Activated CD4-positive, CD25-positive, alpha-beta regulatory T cell treated with anti-CD3 and anti-CD28 coated beads, Interleukin-2, amount 50 U/mL, for 24 hours (primary cell): ENCODE measurements at regions not wholly inside any gene's neighbourhood (a gene's known extent, or its start where the extent isn't known, plus 50 kb on each side); places are given as distances from the start of the nearest gene placed in this dataset.
"Not testable (repeated sequence)": the region's sequence is repeated elsewhere in the genome, so short reads cannot be mapped to it uniquely, and the experiment has no call there.

Experiments
- ATAC-seq, 2 donors: fragments of 150-1000 bp; cut with Tn5 transposase; one replicate each; pipeline ENCODE4 v1.10.0; 2021; ENCODE audit warnings: mild to moderate bottlenecking in 1 of 2, moderate library complexity in 1 of 2

DNA sequence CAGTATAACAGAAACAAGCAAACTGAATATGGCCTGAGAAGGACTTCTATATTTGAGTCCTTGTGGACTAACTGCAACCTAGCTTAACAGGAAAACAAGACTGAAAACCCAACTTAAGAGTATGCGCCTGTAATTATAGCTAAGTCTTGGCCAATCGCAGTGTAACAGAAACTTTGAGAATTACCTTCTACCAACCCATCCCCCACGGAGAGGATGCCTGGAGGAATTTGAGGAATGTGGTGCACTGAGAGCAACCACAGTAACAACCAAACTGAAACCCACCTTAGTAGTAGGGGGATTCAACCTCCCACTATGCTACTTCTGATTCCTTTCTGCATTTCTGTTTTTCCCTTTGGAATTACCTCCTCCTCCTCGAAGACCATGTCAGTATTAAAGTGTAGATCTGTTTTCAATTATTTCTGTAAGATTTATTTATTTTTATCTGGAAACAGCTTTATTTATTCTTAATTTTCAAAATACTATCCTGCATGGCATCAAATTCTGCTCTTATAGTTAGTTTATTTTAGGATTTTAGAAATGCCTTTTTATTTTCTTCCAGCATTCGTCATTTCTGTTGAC lies 393.6 kb downstream of the KCNA4 start:
- ATAC-seq, result no peak

GRCh38 chr11:29616611-29617010 lies 400.2 kb downstream of the KCNA4 start:
- no peak for ATAC-seq

DNA sequence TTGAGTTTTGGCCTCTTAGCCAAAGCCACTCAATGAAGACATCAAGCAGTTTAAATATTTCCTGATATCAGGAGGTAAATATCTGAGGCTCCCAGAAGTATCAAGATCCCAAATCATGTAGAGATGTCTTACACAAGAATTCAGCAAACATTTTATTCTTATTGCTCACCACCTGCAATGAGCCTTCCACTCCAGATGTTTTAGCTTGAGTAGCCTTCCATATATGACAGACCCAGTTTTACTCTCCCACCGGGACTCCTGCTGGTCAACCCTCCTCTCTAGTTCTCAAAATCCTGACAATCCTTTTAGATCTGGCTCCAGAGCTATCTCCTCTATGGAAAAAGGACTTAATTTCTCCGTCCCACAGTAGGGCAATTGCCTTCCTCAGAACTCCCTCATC lies 404.4 kb downstream of the KCNA4 start:
- no peak for ATAC-seq

DNA sequence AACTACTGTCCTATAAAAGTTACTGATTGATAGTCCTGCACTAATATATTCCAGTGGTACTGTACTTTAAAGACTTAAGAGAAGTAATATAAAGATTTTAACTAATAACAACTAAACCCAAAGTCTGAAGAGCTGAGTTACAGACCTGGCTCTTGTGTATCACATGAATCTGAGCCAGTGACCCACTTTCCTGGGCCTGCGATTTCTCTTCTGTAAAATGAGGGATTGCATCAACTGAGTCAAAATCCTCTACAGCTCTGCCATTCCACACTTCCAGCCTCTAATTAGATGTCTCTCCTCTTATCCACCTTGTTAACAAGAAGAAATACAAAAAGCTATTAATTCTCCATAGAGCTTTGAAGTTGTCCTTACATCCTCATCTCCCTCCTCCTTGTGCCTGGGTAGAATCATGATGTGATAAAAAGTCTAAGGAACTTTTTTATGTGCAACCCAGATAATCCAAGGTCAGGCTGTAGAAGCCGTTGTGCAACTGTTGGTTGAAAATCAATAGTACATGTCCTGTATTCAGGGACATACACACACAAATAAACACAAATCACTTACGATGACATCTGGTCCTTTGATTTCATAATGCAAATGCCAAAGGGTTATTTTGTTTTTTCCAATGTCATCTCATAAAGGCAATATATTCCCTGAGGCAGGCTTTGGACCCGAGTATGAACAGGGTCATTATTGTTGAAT lies 410.3 kb downstream of the KCNA4 start:
- ATAC-seq, result no peak

- not testable (repeated sequence) for ATAC-seq
These were observed 416.7 kb downstream of the KCNA4 start for GRCh38 chr11:29600151-29600575.

GRCh38 chr11:29584342-29584741 lies 432.5 kb downstream of the KCNA4 start:
- no peak for ATAC-seq

- ATAC-seq, result no peak
These were observed 438.0 kb downstream of the KCNA4 start for GRCh38 chr11:29578806-29579205.

- no peak for ATAC-seq
These were observed 452.3 kb downstream of the KCNA4 start for GRCh38 chr11:29564486-29564885.

DNA sequence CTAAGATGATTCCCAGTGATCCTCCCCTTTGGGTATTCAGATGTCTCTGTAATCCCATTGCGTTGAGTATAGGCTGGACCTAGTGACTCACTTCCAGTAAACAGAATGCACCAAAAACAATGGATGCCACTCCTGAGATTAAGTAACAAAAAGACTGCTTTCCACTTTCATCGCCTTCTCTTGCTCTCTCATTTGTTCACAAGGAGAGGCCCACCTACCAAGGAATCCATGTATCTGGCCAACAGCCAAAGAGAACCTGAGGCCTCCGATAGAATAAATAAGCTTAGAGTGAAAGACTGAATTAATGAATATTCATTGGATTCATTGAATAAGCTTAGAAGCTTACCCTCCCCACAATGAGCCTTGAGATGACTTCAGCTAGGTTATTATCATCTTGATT lies 454.6 kb downstream of the KCNA4 start:
- no peak for ATAC-seq

DNA sequence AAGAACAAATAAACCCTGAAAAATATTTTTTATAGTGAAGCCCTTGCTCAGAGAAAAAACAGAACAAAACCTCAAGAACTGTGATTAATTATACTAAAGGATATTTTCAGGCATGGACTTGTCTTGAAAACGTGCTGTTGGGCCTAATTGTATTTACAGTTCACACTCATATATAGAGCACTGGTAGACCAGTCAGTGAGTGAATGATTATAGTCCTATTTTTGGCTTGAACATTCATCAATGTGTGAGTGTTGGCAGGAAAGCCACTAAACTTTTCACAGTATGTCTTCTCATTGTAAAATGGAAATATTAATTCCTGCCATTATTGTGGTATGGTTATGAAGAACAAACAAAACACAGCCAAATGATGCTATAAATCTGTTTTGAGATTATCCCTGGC lies 462.8 kb downstream of the KCNA4 start:
- ATAC-seq, result no peak

DNA sequence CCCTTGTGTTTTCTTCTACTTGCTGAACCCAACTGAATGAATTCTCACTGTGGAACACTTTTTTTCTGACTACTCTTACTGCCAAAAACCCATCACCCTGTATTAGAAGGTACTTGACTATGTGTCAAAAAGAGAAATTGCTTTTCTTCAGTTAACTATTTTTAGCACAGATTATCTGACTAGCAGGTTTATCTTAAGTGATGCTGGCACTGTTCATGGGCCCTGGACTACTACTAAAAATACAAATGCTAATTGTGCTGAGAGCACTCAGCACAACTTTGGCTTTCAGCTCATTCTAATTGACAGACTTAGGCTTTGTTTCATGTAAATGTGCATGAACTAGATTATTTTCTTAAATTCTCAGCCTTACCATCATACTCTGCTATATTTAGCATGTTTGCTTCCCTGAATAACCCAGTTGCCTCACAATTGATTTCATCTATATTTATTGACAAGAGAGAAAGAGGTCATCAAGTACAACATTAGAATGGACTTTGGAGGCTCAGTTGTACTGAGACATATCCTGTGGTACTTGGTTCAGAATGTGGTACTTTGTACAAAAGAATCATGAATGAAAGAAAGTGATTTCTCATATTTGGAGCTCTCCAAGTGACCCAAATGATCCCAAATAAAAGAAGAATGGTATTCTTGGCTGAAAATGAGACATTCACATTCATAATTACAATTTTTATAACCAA lies 478.3 kb downstream of the KCNA4 start:
- no peak for ATAC-seq

GRCh38 chr11:29534836-29535235 lies 482.0 kb downstream of the KCNA4 start:
- no peak for ATAC-seq

DNA sequence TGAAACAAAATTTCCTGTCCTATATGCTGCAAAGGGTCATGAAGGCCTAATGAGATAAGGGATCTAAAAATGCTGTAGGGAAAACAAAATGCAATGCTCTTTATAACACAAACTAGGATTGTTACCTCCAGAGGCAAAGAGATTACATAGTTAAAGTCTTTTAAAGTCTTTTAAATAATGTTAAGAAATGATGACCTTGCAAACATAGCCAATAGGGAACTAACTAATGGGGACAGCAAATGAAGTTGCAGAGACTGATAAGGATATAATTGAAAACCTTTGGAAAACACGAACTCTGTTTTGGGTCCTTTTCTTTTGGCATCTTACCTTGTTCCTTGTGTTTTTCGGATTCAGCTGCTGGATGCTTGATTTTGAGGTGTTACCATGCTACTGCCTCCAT lies 485.9 kb downstream of the KCNA4 start:
- no peak for ATAC-seq

GRCh38 chr11:29527391-29527936 lies 489.4 kb downstream of the KCNA4 start:
- no peak for ATAC-seq

DNA sequence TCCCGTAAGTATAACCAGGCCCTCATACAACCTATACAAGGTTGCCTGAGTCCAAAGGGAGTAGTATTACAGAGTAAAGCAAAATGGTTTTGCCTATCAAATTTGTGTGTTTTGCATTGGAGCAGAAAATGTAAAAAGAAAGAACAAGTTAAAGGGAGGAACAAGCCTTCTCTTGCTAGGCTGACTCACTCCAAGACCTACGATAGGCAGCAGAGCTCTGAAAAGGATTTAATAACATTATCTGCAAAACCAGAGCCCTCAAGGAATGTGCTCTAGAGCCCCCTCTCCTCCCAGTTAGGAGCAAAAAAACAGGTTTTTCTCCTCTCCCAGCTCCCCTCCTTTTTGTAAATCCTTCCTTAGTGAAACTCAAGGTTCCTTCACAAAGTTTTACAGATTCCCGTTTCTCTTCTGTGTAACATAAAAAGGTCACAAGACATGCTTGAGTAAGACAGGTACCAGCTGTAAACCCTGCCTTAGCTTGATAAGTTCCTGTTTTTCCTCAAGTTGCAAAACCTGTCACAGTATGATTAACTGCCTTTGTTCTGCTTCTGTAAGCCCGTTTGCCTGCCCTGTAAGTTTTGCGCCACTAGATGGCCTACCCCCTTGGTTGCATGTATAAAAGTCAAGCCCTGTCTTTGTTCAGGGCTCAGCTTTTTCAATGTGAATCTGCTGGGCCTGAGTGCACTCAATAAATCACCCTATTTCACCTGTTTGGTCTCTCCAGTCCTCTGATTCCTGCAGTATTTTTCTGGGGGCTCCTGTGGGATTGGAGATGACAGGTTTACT lies 498.2 kb downstream of the KCNA4 start:
- ATAC-seq, result no peak

DNA sequence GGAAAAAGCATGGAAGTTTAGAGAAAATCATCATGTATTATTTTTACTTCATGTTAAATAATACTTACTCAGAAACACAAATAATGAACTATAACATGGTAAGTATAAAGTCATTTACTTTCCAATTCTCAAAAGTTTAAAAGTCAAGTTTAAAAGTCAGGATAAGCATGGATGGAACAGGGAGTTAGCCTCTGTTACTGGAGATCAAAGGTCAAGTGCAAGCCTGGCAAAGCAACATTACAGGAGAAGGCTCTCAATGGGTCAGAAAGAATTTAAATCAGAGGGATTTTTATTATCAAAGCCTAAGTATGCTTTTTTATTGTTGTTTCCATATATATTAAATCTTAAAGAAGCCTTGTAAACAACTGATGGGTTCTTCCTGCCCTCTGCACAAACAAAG lies 505.4 kb downstream of the KCNA4 start:
- no peak for ATAC-seq

DNA sequence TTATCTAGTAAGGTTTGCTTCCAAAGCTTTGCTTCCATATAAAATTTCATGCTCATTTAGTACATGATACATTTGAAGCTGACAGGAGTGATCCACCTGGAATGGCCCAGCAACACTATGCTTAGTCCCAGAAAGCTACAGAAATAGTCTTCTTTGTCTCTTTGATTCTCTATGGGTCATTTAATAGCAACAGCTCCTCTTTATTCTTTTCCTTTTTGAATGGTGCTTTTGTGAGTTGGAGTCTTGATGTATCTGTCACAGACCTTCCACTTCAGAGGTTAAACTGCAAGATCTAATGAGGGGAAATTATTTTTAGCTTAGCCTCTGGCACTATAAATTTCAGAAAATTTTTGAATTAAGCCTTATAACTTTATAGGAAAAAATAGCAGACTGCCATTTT lies 509.5 kb downstream of the KCNA4 start:
- no peak for ATAC-seq

DNA sequence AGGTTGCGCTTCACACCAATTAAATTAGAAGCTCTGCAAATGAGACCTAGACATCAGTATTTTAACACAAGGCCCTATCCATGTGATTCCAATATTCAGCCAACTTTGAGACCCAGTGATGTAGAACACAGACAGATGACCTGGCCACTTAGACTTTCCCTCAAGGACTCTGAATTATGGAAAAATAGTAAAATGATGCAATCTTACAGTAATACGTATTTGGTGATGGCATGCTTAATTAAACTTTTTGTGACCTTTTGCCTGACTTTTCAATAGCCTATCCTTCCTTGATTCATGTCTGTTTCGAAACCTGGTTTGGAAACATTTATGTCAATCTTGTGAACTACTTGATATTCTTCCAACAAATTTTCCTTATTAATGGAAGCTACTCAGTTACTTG lies 521.2 kb downstream of the KCNA4 start:
- no peak for ATAC-seq

DNA sequence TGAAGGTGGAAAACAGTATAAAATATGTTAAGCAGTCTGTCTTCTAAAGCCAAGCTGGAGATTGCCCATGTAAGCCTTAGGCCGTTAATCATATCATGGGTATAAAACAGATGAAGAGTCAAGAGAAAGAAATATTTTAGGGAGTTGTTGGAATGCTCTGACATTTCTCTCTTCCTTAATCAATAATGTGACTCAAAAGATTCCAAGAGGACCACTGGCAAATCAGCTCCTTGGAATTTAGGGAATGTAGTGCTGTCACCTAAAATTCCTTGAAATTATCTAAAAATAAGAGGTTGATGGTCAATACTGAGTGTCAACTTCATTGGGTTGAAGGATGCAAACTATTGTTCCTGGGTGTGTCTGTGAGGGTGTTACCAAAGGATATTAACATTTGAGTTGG lies 525.9 kb downstream of the KCNA4 start:
- no peak for ATAC-seq

GRCh38 chr11:29486301-29486700 lies 530.5 kb downstream of the KCNA4 start:
- ATAC-seq, result no peak

GRCh38 chr11:29485641-29486040 lies 531.2 kb downstream of the KCNA4 start:
- no peak for ATAC-seq

DNA sequence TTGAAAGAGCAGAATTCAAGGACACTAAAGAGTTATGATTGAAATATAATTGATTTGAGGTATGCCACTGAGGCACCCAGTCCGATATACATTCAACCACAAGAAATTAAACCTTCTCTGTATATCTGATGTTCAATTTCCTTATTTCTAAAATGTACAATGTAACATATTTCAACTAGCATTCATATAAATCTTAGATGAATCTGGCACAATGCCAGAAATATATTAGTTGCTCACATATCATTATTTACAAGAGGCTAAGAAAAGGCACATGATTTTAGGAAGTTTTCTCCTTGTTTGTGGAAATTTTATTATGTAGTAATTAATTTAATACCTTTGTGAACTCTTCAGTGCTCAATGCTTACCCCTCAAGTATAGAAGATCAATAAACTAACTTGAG lies 532.3 kb downstream of the KCNA4 start:
- no peak for ATAC-seq

DNA sequence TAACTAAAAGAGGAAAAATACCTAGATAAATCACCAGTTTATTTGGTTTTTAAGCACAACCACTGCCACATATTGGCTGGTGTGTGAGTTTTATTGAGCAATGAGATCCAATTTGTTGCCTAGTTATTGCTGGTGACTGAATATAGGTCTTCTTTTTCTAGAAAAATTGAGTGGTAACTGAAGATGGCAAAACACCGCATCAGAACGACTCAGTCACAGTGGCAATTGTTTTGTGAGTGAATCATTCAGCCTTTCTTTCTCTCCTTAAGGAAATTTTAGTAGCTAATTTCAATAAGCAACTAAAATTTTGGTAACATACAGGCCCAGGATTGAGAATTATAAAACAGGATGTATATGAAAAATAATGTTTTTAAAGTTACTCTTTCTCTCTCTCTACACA lies 533.0 kb downstream of the KCNA4 start:
- no peak for ATAC-seq
